Stimulated activated naive CD8-positive, alpha-beta T cell treated with anti-CD3 and anti-CD28 coated beads, Interleukin-15, Interleukin-2, amounts not matched to agents 100 ng/mL and 50 ng/mL, for 24 hours (primary cell): ENCODE measurements at regions not wholly inside any gene's neighbourhood (a gene's known extent, or its start where the extent isn't known, plus 50 kb on each side); places are given as distances from the start of the nearest gene placed in this dataset.

ENCODE experiments used
- H3K27ac Mint-ChIP-seq: one replicate; pipeline ENCODE4 v1.8.0; 2021; ENCODE audit warnings: mild to moderate bottlenecking, mixed read lengths
- H3K27me3 Mint-ChIP-seq: one replicate; pipeline ENCODE4 v1.8.0; 2021; ENCODE audit warnings: mixed read lengths
- H3K36me3 Mint-ChIP-seq: one replicate; pipeline ENCODE4 v1.8.0; 2021; ENCODE audit warnings: low read depth, mixed read lengths
- H3K4me1 Mint-ChIP-seq: one replicate; pipeline ENCODE4 v1.8.0; 2021; ENCODE audit warnings: low read depth, mixed read lengths
- H3K4me3 Mint-ChIP-seq: one replicate; pipeline ENCODE4 v1.8.0; 2021; ENCODE audit warnings: mild to moderate bottlenecking, mixed read lengths
- H3K9me3 Mint-ChIP-seq: one replicate; pipeline ENCODE4 v1.8.0; 2021; ENCODE audit warnings: mixed read lengths

- Mint-ChIP-seq H3K36me3 (no peaks in the 10 kb centered on the region), H3K4me3 (no peak overlapping the region), H3K9me3 (no peaks in the 10 kb centered on the region), H3K4me1 (peaks cover 16% of the 10 kb centered on the region), H3K27me3 (peaks cover 3% of the 10 kb centered on the region), H3K27ac (no peak overlapping the region)
Measured at GRCh38 chr9:105881654-105882349, 187.5 kb downstream of the TMEM38B start.

GRCh38 chr9:105883847-105884246, 189.5 kb downstream of the TMEM38B start:
- Mint-ChIP-seq H3K4me3 (no peak overlapping the region), H3K27me3 (peaks cover 3% of the 10 kb centered on the region), H3K36me3 (no peaks in the 10 kb centered on the region), H3K4me1 (peaks cover 14% of the 10 kb centered on the region), H3K9me3 (no peaks in the 10 kb centered on the region), H3K27ac (no peak overlapping the region)

GRCh38 chr9:105884416-105884815, 190.1 kb downstream of the TMEM38B start:
- H3K4me3 Mint-ChIP-seq, result no peak overlapping the region
- peaks cover 14% of the 10 kb centered on the region for H3K4me1 Mint-ChIP-seq
- H3K36me3 Mint-ChIP-seq, result no peaks in the 10 kb centered on the region
- no peak overlapping the region for H3K27ac Mint-ChIP-seq
- H3K9me3 Mint-ChIP-seq, result no peaks in the 10 kb centered on the region
- peaks cover 3% of the 10 kb centered on the region for H3K27me3 Mint-ChIP-seq

GRCh38 chr9:105886136-105886535, 191.8 kb downstream of the TMEM38B start:
- peaks cover 3% of the 10 kb centered on the region for H3K27me3 Mint-ChIP-seq
- no peaks in the 10 kb centered on the region for H3K36me3 Mint-ChIP-seq
- H3K27ac Mint-ChIP-seq, result no peak overlapping the region
- H3K9me3 Mint-ChIP-seq, result no peaks in the 10 kb centered on the region
- H3K4me1 Mint-ChIP-seq, result peaks cover 14% of the 10 kb centered on the region
- H3K4me3 Mint-ChIP-seq, result no peak overlapping the region

GRCh38 chr9:105887679-105888078, 193.3 kb downstream of the TMEM38B start:
- H3K36me3 Mint-ChIP-seq, result no peaks in the 10 kb centered on the region
- no peak overlapping the region for H3K4me3 Mint-ChIP-seq
- peaks cover 3% of the 10 kb centered on the region for H3K27me3 Mint-ChIP-seq
- H3K27ac Mint-ChIP-seq, result no peak overlapping the region
- peaks cover 14% of the 10 kb centered on the region for H3K4me1 Mint-ChIP-seq
- no peaks in the 10 kb centered on the region for H3K9me3 Mint-ChIP-seq

GRCh38 chr9:105890046-105890822, 195.9 kb downstream of the TMEM38B start:
- H3K4me3 Mint-ChIP-seq, result no peak overlapping the region
- H3K36me3 Mint-ChIP-seq, result no peaks in the 10 kb centered on the region

GRCh38 chr9:105900123-105900522, 205.8 kb downstream of the TMEM38B start:
- peaks cover 4% of the 10 kb centered on the region for H3K27me3 Mint-ChIP-seq
- no peak overlapping the region for H3K4me3 Mint-ChIP-seq
- H3K36me3 Mint-ChIP-seq, result no peaks in the 10 kb centered on the region
- H3K9me3 Mint-ChIP-seq, result no peaks in the 10 kb centered on the region
- no peak overlapping the region for H3K27ac Mint-ChIP-seq
- no peaks in the 10 kb centered on the region for H3K4me1 Mint-ChIP-seq

More at GRCh38 chr9:105890046-105890822, 195.9 kb downstream of the TMEM38B start:
- no peak overlapping the region for H3K27ac Mint-ChIP-seq
- no peaks in the 10 kb centered on the region for H3K27me3 Mint-ChIP-seq
- H3K9me3 Mint-ChIP-seq, result no peaks in the 10 kb centered on the region
- H3K4me1 Mint-ChIP-seq, result no peaks in the 10 kb centered on the region

GRCh38 chr9:105901514-105902109, 207.3 kb downstream of the TMEM38B start:
- no peak overlapping the region for H3K27ac Mint-ChIP-seq
- no peaks in the 10 kb centered on the region for H3K27me3 Mint-ChIP-seq
- H3K36me3 Mint-ChIP-seq, result no peaks in the 10 kb centered on the region
- no peaks in the 10 kb centered on the region for H3K4me1 Mint-ChIP-seq
- H3K4me3 Mint-ChIP-seq, result no peak overlapping the region
- H3K9me3 Mint-ChIP-seq, result no peaks in the 10 kb centered on the region

- peaks cover 3% of the 10 kb centered on the region for H3K27me3 Mint-ChIP-seq
- no peaks in the 10 kb centered on the region for H3K9me3 Mint-ChIP-seq
- H3K36me3 Mint-ChIP-seq, result no peaks in the 10 kb centered on the region
- H3K4me1 Mint-ChIP-seq, result no peaks in the 10 kb centered on the region
- no peak overlapping the region for H3K27ac Mint-ChIP-seq
- no peak overlapping the region for H3K4me3 Mint-ChIP-seq
Measured at GRCh38 chr9:105908069-105908468, 213.7 kb downstream of the TMEM38B start.

GRCh38 chr9:105911104-105911911, 217.0 kb downstream of the TMEM38B start:
- H3K4me3 Mint-ChIP-seq, result no peak overlapping the region
- peaks cover 3% of the 10 kb centered on the region for H3K27me3 Mint-ChIP-seq
- H3K36me3 Mint-ChIP-seq, result no peaks in the 10 kb centered on the region
- no peaks in the 10 kb centered on the region for H3K4me1 Mint-ChIP-seq
- H3K27ac Mint-ChIP-seq, result no peak overlapping the region
- no peaks in the 10 kb centered on the region for H3K9me3 Mint-ChIP-seq

- no peak overlapping the region for H3K27ac Mint-ChIP-seq
- no peak overlapping the region for H3K4me3 Mint-ChIP-seq
- H3K36me3 Mint-ChIP-seq, result no peaks in the 10 kb centered on the region
- H3K4me1 Mint-ChIP-seq, result no peaks in the 10 kb centered on the region
- no peaks in the 10 kb centered on the region for H3K9me3 Mint-ChIP-seq
- H3K27me3 Mint-ChIP-seq, result peaks cover 3% of the 10 kb centered on the region
Measured at GRCh38 chr9:105912157-105912862, 218.0 kb downstream of the TMEM38B start.

- H3K36me3 Mint-ChIP-seq, result no peaks in the 10 kb centered on the region
- no peak overlapping the region for H3K4me3 Mint-ChIP-seq
- no peak overlapping the region for H3K27ac Mint-ChIP-seq
- no peaks in the 10 kb centered on the region for H3K9me3 Mint-ChIP-seq
- H3K4me1 Mint-ChIP-seq, result no peaks in the 10 kb centered on the region
- H3K27me3 Mint-ChIP-seq, result peaks cover 3% of the 10 kb centered on the region
Measured at GRCh38 chr9:105912863-105913516, 218.6 kb downstream of the TMEM38B start.

GRCh38 chr9:105921057-105921726, 226.9 kb downstream of the TMEM38B start:
- no peaks in the 10 kb centered on the region for H3K36me3 Mint-ChIP-seq
- H3K27me3 Mint-ChIP-seq, result no peaks in the 10 kb centered on the region
- H3K4me3 Mint-ChIP-seq, result no peak overlapping the region
- no peak overlapping the region for H3K27ac Mint-ChIP-seq
- H3K9me3 Mint-ChIP-seq, result no peaks in the 10 kb centered on the region
- no peaks in the 10 kb centered on the region for H3K4me1 Mint-ChIP-seq
